ENCODE measurements at regions not wholly inside any gene's neighbourhood (a gene's known extent, or its start where the extent isn't known, plus 50 kb on each side); places are given as distances from the start of the nearest gene placed in this dataset.

- H3K9ac ChIP-seq (ENCODE audit: insufficient read depth, low read length) = no peak overlapping the region
- TF ChIP-seq, protein P1, sequence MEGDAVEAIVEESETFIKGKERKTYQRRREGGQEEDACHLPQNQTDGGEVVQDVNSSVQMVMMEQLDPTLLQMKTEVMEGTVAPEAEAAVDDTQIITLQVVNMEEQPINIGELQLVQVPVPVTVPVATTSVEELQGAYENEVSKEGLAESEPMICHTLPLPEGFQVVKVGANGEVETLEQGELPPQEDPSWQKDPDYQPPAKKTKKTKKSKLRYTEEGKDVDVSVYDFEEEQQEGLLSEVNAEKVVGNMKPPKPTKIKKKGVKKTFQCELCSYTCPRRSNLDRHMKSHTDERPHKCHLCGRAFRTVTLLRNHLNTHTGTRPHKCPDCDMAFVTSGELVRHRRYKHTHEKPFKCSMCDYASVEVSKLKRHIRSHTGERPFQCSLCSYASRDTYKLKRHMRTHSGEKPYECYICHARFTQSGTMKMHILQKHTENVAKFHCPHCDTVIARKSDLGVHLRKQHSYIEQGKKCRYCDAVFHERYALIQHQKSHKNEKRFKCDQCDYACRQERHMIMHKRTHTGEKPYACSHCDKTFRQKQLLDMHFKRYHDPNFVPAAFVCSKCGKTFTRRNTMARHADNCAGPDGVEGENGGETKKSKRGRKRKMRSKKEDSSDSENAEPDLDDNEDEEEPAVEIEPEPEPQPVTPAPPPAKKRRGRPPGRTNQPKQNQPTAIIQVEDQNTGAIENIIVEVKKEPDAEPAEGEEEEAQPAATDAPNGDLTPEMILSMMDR (conservative IDR thresholded peaks at IDR 0.05 in 1 of 2, IDR thresholded peaks at IDR 0.05 in 1 of 2; ENCODE audit: low read depth in 1 of 2, low read length in 2 of 2) = no peak
- TF ChIP-seq EZH2 (IDR thresholded peaks at IDR 0.05; ENCODE audit: low read length, missing control alignments) = no peak
- H3K27ac ChIP-seq (ENCODE audit: insufficient read depth, low read length) = no peak overlapping the region
- H3K27me3 ChIP-seq (ENCODE audit: control insufficient read depth, insufficient read depth, low read length) = no peaks in the 10 kb centered on the region
- no peak for DNase-seq (ENCODE audit: low read depth in 2 of 2)
- H3K4me3 ChIP-seq (replicated peaks in 1 of 4; ENCODE audit: control extremely low read depth in 1 of 4, insufficient read depth in 1 of 4, low read depth in 3 of 4, low read length in 4 of 4) = no peak overlapping the region
- H4K20me1 ChIP-seq (ENCODE audit: control insufficient read depth, extremely low read depth, insufficient read depth, low read length) = no peaks in the 10 kb centered on the region
- no peak overlapping the region for H3K4me2 ChIP-seq (ENCODE audit: extremely low read depth, insufficient read depth, low read length)
- H3K36me3 ChIP-seq (ENCODE audit: control insufficient read depth, insufficient read depth, low read length) = no peaks in the 10 kb centered on the region
- H2AFZ ChIP-seq (ENCODE audit: low read length) = no peak overlapping the region
- H3K79me2 ChIP-seq (ENCODE audit: control insufficient read depth, insufficient read depth, low read length) = no peaks in the 10 kb centered on the region
- H3K4me1 ChIP-seq (ENCODE audit: control insufficient read depth, extremely low read depth, insufficient read depth, low read length) = no peaks in the 10 kb centered on the region
- H3K9me3 ChIP-seq (ENCODE audit: control insufficient read depth, insufficient read depth, low read depth, low read length) = no peaks in the 10 kb centered on the region
These were observed 400.6 kb downstream of the HDGFL1 start for GRCh38 chr6:22970004-22970403.

DNA sequence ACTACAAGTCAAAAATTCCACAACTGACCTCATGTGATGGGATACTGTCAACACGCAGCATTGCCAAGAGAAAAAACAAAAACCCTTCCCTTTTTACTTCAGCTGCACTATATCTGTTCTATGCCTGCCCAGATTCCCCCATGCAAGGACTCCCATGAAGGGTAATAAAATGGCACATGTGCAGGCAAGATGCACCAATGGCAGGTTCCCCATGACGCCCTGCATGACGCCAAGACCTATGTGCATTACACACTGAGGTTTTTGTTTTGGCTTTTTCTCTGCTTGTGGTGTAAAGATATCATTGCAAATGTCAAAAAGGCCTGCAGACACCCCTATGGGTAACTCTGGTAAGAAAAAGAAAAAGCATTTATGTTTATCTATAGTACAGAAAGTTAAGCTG lies 403.4 kb downstream of the HDGFL1 start:
- Histone ChIP-seq H3K4me3 (replicated peaks in 1 of 4; ENCODE audit: control extremely low read depth in 1 of 4, insufficient read depth in 1 of 4, low read depth in 3 of 4, low read length in 4 of 4) (no peak overlapping the region), H3K9me3 (ENCODE audit: control insufficient read depth, insufficient read depth, low read depth, low read length) (no peaks in the 10 kb centered on the region), H3K27me3 (ENCODE audit: control insufficient read depth, insufficient read depth, low read length) (no peaks in the 10 kb centered on the region), H2AFZ (ENCODE audit: low read length) (no peak overlapping the region), H4K20me1 (ENCODE audit: control insufficient read depth, extremely low read depth, insufficient read depth, low read length) (no peaks in the 10 kb centered on the region), H3K4me2 (ENCODE audit: extremely low read depth, insufficient read depth, low read length) (no peak overlapping the region), H3K9ac (ENCODE audit: insufficient read depth, low read length) (no peak overlapping the region), H3K4me1 (ENCODE audit: control insufficient read depth, extremely low read depth, insufficient read depth, low read length) (no peaks in the 10 kb centered on the region), H3K79me2 (ENCODE audit: control insufficient read depth, insufficient read depth, low read length) (no peaks in the 10 kb centered on the region), H3K27ac (ENCODE audit: insufficient read depth, low read length) (no peak overlapping the region), H3K36me3 (ENCODE audit: control insufficient read depth, insufficient read depth, low read length) (no peaks in the 10 kb centered on the region)
- no peak for DNase-seq (ENCODE audit: low read depth in 2 of 2)
- no peak for TF ChIP-seq EZH2 (IDR thresholded peaks at IDR 0.05; ENCODE audit: low read length, missing control alignments)
- TF ChIP-seq, protein P1 (conservative IDR thresholded peaks at IDR 0.05 in 1 of 2, IDR thresholded peaks at IDR 0.05 in 1 of 2; ENCODE audit: low read depth in 1 of 2, low read length in 2 of 2) = no peak

- H3K4me1 ChIP-seq (ENCODE audit: control insufficient read depth, extremely low read depth, insufficient read depth, low read length) = no peaks in the 10 kb centered on the region
- H3K27me3 ChIP-seq (ENCODE audit: control insufficient read depth, insufficient read depth, low read length) = no peaks in the 10 kb centered on the region
- H3K27ac ChIP-seq (ENCODE audit: insufficient read depth, low read length) = no peak overlapping the region
- no peak for TF ChIP-seq EZH2 (IDR thresholded peaks at IDR 0.05; ENCODE audit: low read length, missing control alignments)
- TF ChIP-seq, protein P1 (conservative IDR thresholded peaks at IDR 0.05 in 1 of 2, IDR thresholded peaks at IDR 0.05 in 1 of 2; ENCODE audit: low read depth in 1 of 2, low read length in 2 of 2) = no peak
- no peaks in the 10 kb centered on the region for H3K36me3 ChIP-seq (ENCODE audit: control insufficient read depth, insufficient read depth, low read length)
- no peaks in the 10 kb centered on the region for H3K9me3 ChIP-seq (ENCODE audit: control insufficient read depth, insufficient read depth, low read depth, low read length)
- no peak overlapping the region for H2AFZ ChIP-seq (ENCODE audit: low read length)
- no peak for DNase-seq (ENCODE audit: low read depth in 2 of 2)
- no peaks in the 10 kb centered on the region for H4K20me1 ChIP-seq (ENCODE audit: control insufficient read depth, extremely low read depth, insufficient read depth, low read length)
- H3K4me3 ChIP-seq (replicated peaks in 1 of 4; ENCODE audit: control extremely low read depth in 1 of 4, insufficient read depth in 1 of 4, low read depth in 3 of 4, low read length in 4 of 4) = no peak overlapping the region
- H3K79me2 ChIP-seq (ENCODE audit: control insufficient read depth, insufficient read depth, low read length) = no peaks in the 10 kb centered on the region
- no peak overlapping the region for H3K4me2 ChIP-seq (ENCODE audit: extremely low read depth, insufficient read depth, low read length)
- H3K9ac ChIP-seq (ENCODE audit: insufficient read depth, low read length) = no peak overlapping the region
These were observed 405.7 kb downstream of the HDGFL1 start for GRCh38 chr6:22975079-22975478.
